ENCODE measurements at regions not wholly inside any gene's neighbourhood (a gene's known extent, or its start where the extent isn't known, plus 50 kb on each side); places are given as distances from the start of the nearest gene placed in this dataset.

- Histone ChIP-seq H2AFZ (ENCODE audit: low read length) (no peak overlapping the region), H3K27me3 (ENCODE audit: low read length) (no peaks in the 10 kb centered on the region), H4K20me1 (ENCODE audit: insufficient read depth, low read depth, low read length) (no peaks in the 10 kb centered on the region), H3K27ac (ENCODE audit: low read length) (no peak overlapping the region), H3K4me3 (ENCODE audit: low read length) (no peak overlapping the region), H3K36me3 (ENCODE audit: insufficient read depth, low read length) (no peaks in the 10 kb centered on the region), H3K9ac (ENCODE audit: low read length) (no peak overlapping the region), H3K9me2 (replicated peaks; ENCODE audit: insufficient read depth, low read length) (0 out of 2 replicates have a peak, but pooled peaks cover 3% of the 10 kb centered on the region), H3K79me2 (ENCODE audit: low read length) (no peaks in the 10 kb centered on the region), H3K4me2 (ENCODE audit: low read depth, low read length, poor library complexity, severe bottlenecking) (no peak overlapping the region), H3K9me3 (ENCODE audit: low read length) (no peaks in the 10 kb centered on the region), H3K4me1 (ENCODE audit: low read length) (no peaks in the 10 kb centered on the region)
- no peak for DNase-seq
Observed at GRCh38 chr12:118649765-118650585, 273.6 kb downstream of the SUDS3 start.

GRCh38 chr12:118650586-118650960 is 274.2 kb downstream of the SUDS3 start:
- no peak overlapping the region for H3K4me3 ChIP-seq (ENCODE audit: low read length)
- no peak overlapping the region for H2AFZ ChIP-seq (ENCODE audit: low read length)
- 0 out of 2 replicates have a peak, but pooled peaks cover 3% of the 10 kb centered on the region for H3K9me2 ChIP-seq (replicated peaks; ENCODE audit: insufficient read depth, low read length)
- H3K4me2 ChIP-seq (ENCODE audit: low read depth, low read length, poor library complexity, severe bottlenecking), result no peak overlapping the region
- H3K9me3 ChIP-seq (ENCODE audit: low read length), result no peaks in the 10 kb centered on the region
- no peaks in the 10 kb centered on the region for H3K4me1 ChIP-seq (ENCODE audit: low read length)
- H3K27ac ChIP-seq (ENCODE audit: low read length), result no peak overlapping the region
- DNase-seq, result peak; percentile 43
- no peaks in the 10 kb centered on the region for H3K36me3 ChIP-seq (ENCODE audit: insufficient read depth, low read length)
- no peaks in the 10 kb centered on the region for H3K27me3 ChIP-seq (ENCODE audit: low read length)
- no peak overlapping the region for H3K9ac ChIP-seq (ENCODE audit: low read length)
- no peaks in the 10 kb centered on the region for H3K79me2 ChIP-seq (ENCODE audit: low read length)
- H4K20me1 ChIP-seq (ENCODE audit: insufficient read depth, low read depth, low read length), result no peaks in the 10 kb centered on the region

- H2AFZ ChIP-seq (ENCODE audit: low read length), result no peak overlapping the region
- H3K9ac ChIP-seq (ENCODE audit: low read length), result no peak overlapping the region
- H3K27ac ChIP-seq (ENCODE audit: low read length), result no peak overlapping the region
- no peaks in the 10 kb centered on the region for H3K27me3 ChIP-seq (ENCODE audit: low read length)
- no peaks in the 10 kb centered on the region for H3K79me2 ChIP-seq (ENCODE audit: low read length)
- no peak overlapping the region for H3K4me3 ChIP-seq (ENCODE audit: low read length)
- no peaks in the 10 kb centered on the region for H3K4me1 ChIP-seq (ENCODE audit: low read length)
- H3K9me2 ChIP-seq (replicated peaks; ENCODE audit: insufficient read depth, low read length), result no peaks in the 10 kb centered on the region
- no peaks in the 10 kb centered on the region for H3K36me3 ChIP-seq (ENCODE audit: insufficient read depth, low read length)
- no peak overlapping the region for H3K4me2 ChIP-seq (ENCODE audit: low read depth, low read length, poor library complexity, severe bottlenecking)
- H3K9me3 ChIP-seq (ENCODE audit: low read length), result no peaks in the 10 kb centered on the region
- no peaks in the 10 kb centered on the region for H4K20me1 ChIP-seq (ENCODE audit: insufficient read depth, low read depth, low read length)
- no peak for DNase-seq
Observed at GRCh38 chr12:118651487-118651886, 275.1 kb downstream of the SUDS3 start.

GRCh38 chr12:118655588-118655987 is 279.2 kb downstream of the SUDS3 start:
- Histone ChIP-seq H3K4me2 (ENCODE audit: low read depth, low read length, poor library complexity, severe bottlenecking) (no peak overlapping the region), H2AFZ (ENCODE audit: low read length) (no peak overlapping the region), H3K9me2 (replicated peaks; ENCODE audit: insufficient read depth, low read length) (no peaks in the 10 kb centered on the region), H3K9me3 (ENCODE audit: low read length) (no peaks in the 10 kb centered on the region), H3K36me3 (ENCODE audit: insufficient read depth, low read length) (no peaks in the 10 kb centered on the region), H4K20me1 (ENCODE audit: insufficient read depth, low read depth, low read length) (no peaks in the 10 kb centered on the region), H3K4me1 (ENCODE audit: low read length) (no peaks in the 10 kb centered on the region), H3K9ac (ENCODE audit: low read length) (no peak overlapping the region), H3K79me2 (ENCODE audit: low read length) (no peaks in the 10 kb centered on the region), H3K27me3 (ENCODE audit: low read length) (no peaks in the 10 kb centered on the region), H3K4me3 (ENCODE audit: low read length) (no peak overlapping the region), H3K27ac (ENCODE audit: low read length) (no peak overlapping the region)
- DNase-seq, result no peak

DNA sequence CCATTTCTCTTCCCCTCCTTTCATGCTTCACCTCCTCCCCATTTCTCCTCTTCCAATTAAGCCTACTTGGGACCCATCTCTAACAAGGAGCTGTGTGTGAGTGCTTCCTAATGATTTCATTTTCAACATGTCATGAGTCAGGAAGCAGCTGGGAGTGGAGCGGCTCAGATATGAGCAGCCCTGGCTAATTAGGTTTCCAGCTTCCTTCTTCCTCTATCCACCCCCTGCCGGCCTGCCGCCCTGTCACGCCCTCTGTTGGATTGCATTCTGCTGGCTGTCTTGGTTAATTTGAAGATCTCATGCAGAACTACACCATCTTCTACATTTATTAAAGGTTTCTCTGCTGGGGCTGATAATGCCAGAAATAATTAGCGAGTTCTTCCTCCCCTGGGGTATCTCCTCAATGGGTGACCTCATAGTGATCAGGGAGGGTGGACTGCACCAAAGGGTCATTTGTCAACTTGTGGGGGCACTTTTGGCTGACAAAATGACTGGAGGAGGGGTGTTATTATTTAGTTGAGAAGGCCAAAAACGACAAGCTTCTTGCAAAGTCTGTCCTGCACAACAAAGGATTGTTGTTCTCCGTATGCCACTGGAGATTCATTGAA is 300.9 kb upstream of the SRRM4 start:
- Histone ChIP-seq H3K4me3 (ENCODE audit: low read length) (no peak overlapping the region), H3K79me2 (ENCODE audit: low read length) (no peaks in the 10 kb centered on the region), H3K27ac (ENCODE audit: low read length) (no peak overlapping the region), H3K9me3 (ENCODE audit: low read length) (no peaks in the 10 kb centered on the region), H2AFZ (ENCODE audit: low read length) (no peak overlapping the region), H3K4me1 (ENCODE audit: low read length) (no peaks in the 10 kb centered on the region), H3K27me3 (ENCODE audit: low read length) (peaks cover 3% of the 10 kb centered on the region; the same call in 1 of the 2 replicates), H3K9ac (ENCODE audit: low read length) (no peak overlapping the region), H3K36me3 (ENCODE audit: insufficient read depth, low read length) (no peaks in the 10 kb centered on the region), H4K20me1 (ENCODE audit: insufficient read depth, low read depth, low read length) (no peaks in the 10 kb centered on the region), H3K4me2 (ENCODE audit: low read depth, low read length, poor library complexity, severe bottlenecking) (no peak overlapping the region), H3K9me2 (replicated peaks; ENCODE audit: insufficient read depth, low read length) (no peaks in the 10 kb centered on the region)
- DNase-seq, result peak; percentile 42

- no peak overlapping the region for H3K9ac ChIP-seq (ENCODE audit: low read length)
- H3K27ac ChIP-seq (ENCODE audit: low read length), result no peak overlapping the region
- H3K36me3 ChIP-seq (ENCODE audit: insufficient read depth, low read length), result no peaks in the 10 kb centered on the region
- H4K20me1 ChIP-seq (ENCODE audit: insufficient read depth, low read depth, low read length), result no peaks in the 10 kb centered on the region
- H3K4me3 ChIP-seq (ENCODE audit: low read length), result no peak overlapping the region
- no peaks in the 10 kb centered on the region for H3K79me2 ChIP-seq (ENCODE audit: low read length)
- H3K9me2 ChIP-seq (replicated peaks; ENCODE audit: insufficient read depth, low read length), result no peaks in the 10 kb centered on the region
- H3K4me2 ChIP-seq (ENCODE audit: low read depth, low read length, poor library complexity, severe bottlenecking), result no peak overlapping the region
- H3K27me3 ChIP-seq (ENCODE audit: low read length), result peaks cover 3% of the 10 kb centered on the region; the same call in 1 of the 2 replicates
- H3K9me3 ChIP-seq (ENCODE audit: low read length), result no peaks in the 10 kb centered on the region
- H2AFZ ChIP-seq (ENCODE audit: low read length), result no peak overlapping the region
- H3K4me1 ChIP-seq (ENCODE audit: low read length), result no peaks in the 10 kb centered on the region
- DNase-seq, result no peak
Observed at GRCh38 chr12:118682656-118683055, 298.7 kb upstream of the SRRM4 start.

DNA sequence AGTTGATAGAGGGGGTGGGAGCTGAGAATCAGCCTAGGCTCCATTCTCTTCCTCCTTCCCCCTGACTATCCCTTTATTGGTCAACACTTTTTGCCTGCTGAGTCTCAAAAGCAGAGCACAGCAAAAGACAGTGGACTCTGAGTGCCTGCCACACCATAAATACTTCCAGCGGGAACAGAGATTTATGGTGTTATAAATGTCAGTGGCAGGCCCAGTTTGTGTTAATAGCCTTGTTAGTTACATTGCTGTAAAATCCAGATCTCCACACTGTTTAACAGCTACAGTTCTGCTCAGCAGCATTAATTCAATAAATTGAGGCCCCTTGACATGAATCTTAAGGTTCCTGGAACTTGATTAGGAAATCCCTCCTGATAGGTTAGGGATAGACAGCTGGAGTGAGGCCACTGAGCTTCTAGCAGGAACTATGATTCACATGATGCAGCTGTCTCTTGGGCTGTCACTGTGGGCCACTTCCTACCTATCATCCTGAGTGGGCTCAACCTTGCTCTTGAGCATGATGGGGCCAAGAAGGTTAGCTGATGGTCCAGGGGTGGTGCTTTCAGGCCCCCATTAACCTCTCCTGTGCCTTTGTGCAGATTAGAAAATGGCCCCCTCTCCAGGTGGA is 295.2 kb upstream of the SRRM4 start:
- H3K4me3 ChIP-seq (ENCODE audit: low read length), result no peak overlapping the region
- no peak overlapping the region for H3K27ac ChIP-seq (ENCODE audit: low read length)
- H3K9me3 ChIP-seq (ENCODE audit: low read length), result no peaks in the 10 kb centered on the region
- DNase-seq, result no peak
- no peaks in the 10 kb centered on the region for H3K9me2 ChIP-seq (replicated peaks; ENCODE audit: insufficient read depth, low read length)
- H3K4me2 ChIP-seq (ENCODE audit: low read depth, low read length, poor library complexity, severe bottlenecking), result no peak overlapping the region
- no peaks in the 10 kb centered on the region for H3K36me3 ChIP-seq (ENCODE audit: insufficient read depth, low read length)
- no peak overlapping the region for H2AFZ ChIP-seq (ENCODE audit: low read length)
- H3K27me3 ChIP-seq (ENCODE audit: low read length), result peaks cover 3% of the 10 kb centered on the region; the same call in 1 of the 2 replicates
- no peaks in the 10 kb centered on the region for H3K79me2 ChIP-seq (ENCODE audit: low read length)
- no peaks in the 10 kb centered on the region for H4K20me1 ChIP-seq (ENCODE audit: insufficient read depth, low read depth, low read length)
- H3K9ac ChIP-seq (ENCODE audit: low read length), result no peak overlapping the region
- H3K4me1 ChIP-seq (ENCODE audit: low read length), result no peaks in the 10 kb centered on the region

GRCh38 chr12:118689793-118690192 is 291.5 kb upstream of the SRRM4 start:
- Histone ChIP-seq H3K4me2 (ENCODE audit: low read depth, low read length, poor library complexity, severe bottlenecking) (no peak overlapping the region), H3K9ac (ENCODE audit: low read length) (no peak overlapping the region), H3K4me1 (ENCODE audit: low read length) (no peaks in the 10 kb centered on the region), H3K27ac (ENCODE audit: low read length) (no peak overlapping the region), H4K20me1 (ENCODE audit: insufficient read depth, low read depth, low read length) (no peaks in the 10 kb centered on the region), H3K4me3 (ENCODE audit: low read length) (no peak overlapping the region), H3K36me3 (ENCODE audit: insufficient read depth, low read length) (no peaks in the 10 kb centered on the region), H2AFZ (ENCODE audit: low read length) (no peak overlapping the region), H3K27me3 (ENCODE audit: low read length) (no peaks in the 10 kb centered on the region), H3K9me3 (ENCODE audit: low read length) (no peaks in the 10 kb centered on the region), H3K9me2 (replicated peaks; ENCODE audit: insufficient read depth, low read length) (no peaks in the 10 kb centered on the region), H3K79me2 (ENCODE audit: low read length) (no peaks in the 10 kb centered on the region)
- DNase-seq, result no peak
